Mesodermal cell (in vitro differentiated cells): ENCODE measurements at regions not wholly inside any gene's neighbourhood (a gene's known extent, or its start where the extent isn't known, plus 50 kb on each side); places are given as distances from the start of the nearest gene placed in this dataset.
A peak's percentile ranks its signal among the peaks of the same experiment; 100 is the strongest.

Source experiments
- H3K27ac ChIP-seq: 2 replicates; pipeline ENCODE4 v1.7.0; 2013; ENCODE audit warnings: mild to moderate bottlenecking, low read depth, low read length, moderate library complexity; ENCODE audit not compliant: severe bottlenecking
- H3K36me3 ChIP-seq: 2 replicates; pipeline ENCODE4 v1.7.1; 2013; ENCODE audit warnings: mild to moderate bottlenecking, low read length, moderate library complexity; ENCODE audit not compliant: control insufficient read depth, insufficient read depth
- H3K4me1 ChIP-seq: one replicate; pipeline ENCODE4 v1.7.1; 2013; ENCODE audit warnings: mild to moderate bottlenecking, low read length; ENCODE audit not compliant: insufficient read depth, control insufficient read depth, poor library complexity, severe bottlenecking
- H3K4me3 ChIP-seq: 2 replicates; pipeline ENCODE4 v1.7.0; 2013; ENCODE audit warnings: low read length, control low read depth, mild to moderate bottlenecking; ENCODE audit not compliant: insufficient read depth, poor library complexity, severe bottlenecking; ENCODE audit errors: extremely low read depth
- H3K9me3 ChIP-seq: 2 replicates; pipeline ENCODE4 v1.7.1; 2013; ENCODE audit warnings: mild to moderate bottlenecking, low read length, moderate library complexity; ENCODE audit not compliant: control insufficient read depth
- WGBS, 2 experiments: methylation state at CpG; one replicate each; pipeline ENCODE4 v1.1.5; 2013; ENCODE audit warnings: missing lambda C conversion rate in 2 of 2; ENCODE audit not compliant: insufficient coverage in 2 of 2; 5-methylcytosine and 5-hydroxymethylcytosine counted together

DNA sequence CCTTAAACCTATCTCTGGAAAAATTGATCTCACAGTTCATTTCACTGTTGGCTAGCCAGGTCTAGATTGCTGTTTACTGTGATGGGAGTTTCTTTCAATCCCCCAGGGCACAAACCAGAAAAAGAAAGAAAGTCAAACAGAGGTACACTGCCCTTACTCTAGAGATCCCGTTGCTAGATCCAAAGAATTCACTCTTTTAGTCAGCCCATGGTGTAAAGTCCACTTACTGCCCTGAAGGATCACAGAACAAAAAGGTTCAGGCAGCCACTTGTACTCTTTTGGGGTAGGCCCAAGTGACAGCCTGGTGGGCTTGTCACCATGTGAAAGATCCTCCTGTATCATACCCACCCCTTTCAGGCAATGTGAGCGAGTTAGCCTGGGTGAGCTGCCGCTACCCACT is 162.6 kb upstream of the CCDC179 start:
- H3K4me1 ChIP-seq, result no peaks in the 10 kb centered on the region
- H3K36me3 ChIP-seq, result no peaks in the 10 kb centered on the region
- H3K27ac ChIP-seq, result no peak overlapping the region
- WGBS, 2 experiments, result 100% methylated on average over 3 of the region's 3 CpGs; no CpG with 5 or more reads in 1 of the 2 experiments
- H3K4me3 ChIP-seq, result no peak overlapping the region
- no peaks in the 10 kb centered on the region for H3K9me3 ChIP-seq

- no peak overlapping the region for H3K27ac ChIP-seq
- 50% methylated on average over 1 of the region's 2 CpGs; no CpG with 5 or more reads in 1 of the 2 experiments for WGBS, 2 experiments
- no peaks in the 10 kb centered on the region for H3K36me3 ChIP-seq
- H3K4me1 ChIP-seq, result no peaks in the 10 kb centered on the region
- no peaks in the 10 kb centered on the region for H3K9me3 ChIP-seq
- no peak overlapping the region for H3K4me3 ChIP-seq
Observed at GRCh38 chr11:23023319-23023718, 163.0 kb upstream of the CCDC179 start.

- no peak overlapping the region for H3K4me3 ChIP-seq
- no peaks in the 10 kb centered on the region for H3K9me3 ChIP-seq
- H3K27ac ChIP-seq, result no peak overlapping the region
- H3K36me3 ChIP-seq, result no peaks in the 10 kb centered on the region
- 73 to 100% methylated on average over 1 to 3 of the region's 3 CpGs for WGBS, 2 experiments
- no peaks in the 10 kb centered on the region for H3K4me1 ChIP-seq
Observed at GRCh38 chr11:23041001-23041503, 180.8 kb upstream of the CCDC179 start.

DNA sequence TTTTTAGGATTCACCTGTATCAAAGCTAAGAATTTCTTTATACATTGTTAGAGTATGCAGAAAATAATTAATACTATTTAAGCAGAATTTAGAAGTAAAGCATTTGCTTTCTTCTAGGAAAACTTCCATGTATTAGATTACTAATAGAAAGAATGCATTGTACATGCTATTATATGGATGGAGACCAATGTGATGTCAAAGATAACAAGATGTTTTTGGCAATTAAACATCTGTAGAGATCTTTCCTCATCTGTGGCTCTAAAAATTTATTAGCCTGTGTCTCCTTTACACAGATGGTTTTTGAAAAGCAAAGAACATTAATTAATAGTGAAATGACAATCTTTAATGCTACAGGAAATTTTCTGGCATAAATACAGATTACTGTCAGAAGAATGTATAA is 198.4 kb upstream of the CCDC179 start:
- H3K9me3 ChIP-seq, result no peaks in the 10 kb centered on the region
- no peaks in the 10 kb centered on the region for H3K36me3 ChIP-seq
- H3K27ac ChIP-seq, result no peak overlapping the region
- no peaks in the 10 kb centered on the region for H3K4me1 ChIP-seq
- no peak overlapping the region for H3K4me3 ChIP-seq

DNA sequence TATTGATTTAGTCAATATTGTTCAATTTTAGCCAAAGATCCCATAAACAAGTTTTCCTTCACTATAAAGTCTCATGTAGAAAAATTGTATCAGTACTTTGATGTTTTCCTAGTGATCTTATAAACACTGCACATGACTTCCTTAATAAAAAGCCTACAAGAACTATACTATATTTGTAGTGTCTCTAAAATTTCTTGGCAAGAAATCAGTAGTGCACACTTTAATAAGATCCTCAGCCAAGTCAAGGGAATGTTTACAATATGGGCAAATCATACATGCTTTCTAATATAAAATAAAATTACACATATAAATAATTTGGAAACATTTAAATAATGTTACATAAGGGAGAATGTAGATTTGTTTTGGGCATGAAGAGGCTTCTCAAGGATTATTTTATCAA is 203.0 kb upstream of the CCDC179 start:
- Histone ChIP-seq H3K36me3 (no peaks in the 10 kb centered on the region), H3K27ac (no peak overlapping the region), H3K4me1 (no peaks in the 10 kb centered on the region), H3K9me3 (no peaks in the 10 kb centered on the region), H3K4me3 (no peak overlapping the region)

- no peak overlapping the region for H3K4me3 ChIP-seq
- no peak overlapping the region for H3K27ac ChIP-seq
- H3K4me1 ChIP-seq, result no peaks in the 10 kb centered on the region
- 100% methylated on average over 1 of the region's 5 CpGs; no CpG with 5 or more reads in 1 of the 2 experiments for WGBS, 2 experiments
- H3K36me3 ChIP-seq, result no peaks in the 10 kb centered on the region
- H3K9me3 ChIP-seq, result no peaks in the 10 kb centered on the region
Observed at GRCh38 chr11:23078289-23078971, 218.2 kb upstream of the CCDC179 start.

DNA sequence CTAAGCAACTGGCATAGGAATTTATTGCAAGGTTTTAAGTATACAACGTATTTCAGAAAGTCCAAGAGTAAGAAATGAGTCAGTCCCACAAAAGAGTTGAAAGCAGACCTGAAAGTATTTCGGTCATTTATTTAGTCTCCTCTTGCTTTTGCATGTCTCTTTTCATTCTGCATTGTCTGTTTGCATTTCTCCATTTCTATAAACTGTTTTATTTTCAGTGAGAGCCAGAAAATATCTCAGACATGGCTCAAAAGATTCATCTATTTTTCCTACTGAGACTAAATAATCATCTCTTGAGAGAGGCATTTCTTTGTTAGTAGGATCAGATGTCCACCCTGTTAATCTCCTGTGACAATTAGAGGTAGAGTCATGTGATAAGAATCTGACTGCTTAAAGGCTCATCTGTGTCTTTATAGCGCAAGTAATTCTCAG is 219.1 kb upstream of the CCDC179 start:
- WGBS, 2 experiments, result 94 to 100% methylated on average over 1 to 2 of the region's 3 CpGs
- no peak overlapping the region for H3K4me3 ChIP-seq
- H3K4me1 ChIP-seq, result no peaks in the 10 kb centered on the region
- H3K36me3 ChIP-seq, result no peaks in the 10 kb centered on the region
- H3K9me3 ChIP-seq, result no peaks in the 10 kb centered on the region
- peak overlapping the region; percentile 38 for H3K27ac ChIP-seq

DNA sequence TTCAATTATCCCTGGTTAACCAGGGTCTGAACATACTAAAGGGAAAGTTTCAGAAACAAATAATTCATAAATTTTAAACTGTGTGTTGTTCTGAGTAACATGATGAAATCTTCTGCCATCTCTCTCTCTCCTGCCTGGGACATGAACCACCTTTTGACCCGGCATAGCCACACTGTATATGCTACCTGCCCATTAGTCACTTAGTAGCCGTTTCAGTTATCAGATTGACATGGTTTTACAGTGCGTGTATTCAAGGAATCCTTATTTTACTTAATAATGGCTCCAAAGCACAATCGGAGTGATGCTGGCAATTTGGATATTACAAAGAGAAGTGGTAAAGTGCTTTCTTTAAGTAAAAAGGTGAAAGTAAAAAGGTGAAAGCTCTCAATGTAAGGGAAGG is 227.1 kb upstream of the CCDC179 start:
- H3K4me3 ChIP-seq, result no peak overlapping the region
- H3K9me3 ChIP-seq, result no peaks in the 10 kb centered on the region
- H3K27ac ChIP-seq, result no peak overlapping the region
- no peaks in the 10 kb centered on the region for H3K36me3 ChIP-seq
- WGBS, 2 experiments, result 82 to 100% methylated on average over 1 to 3 of the region's 4 CpGs
- no peaks in the 10 kb centered on the region for H3K4me1 ChIP-seq

DNA sequence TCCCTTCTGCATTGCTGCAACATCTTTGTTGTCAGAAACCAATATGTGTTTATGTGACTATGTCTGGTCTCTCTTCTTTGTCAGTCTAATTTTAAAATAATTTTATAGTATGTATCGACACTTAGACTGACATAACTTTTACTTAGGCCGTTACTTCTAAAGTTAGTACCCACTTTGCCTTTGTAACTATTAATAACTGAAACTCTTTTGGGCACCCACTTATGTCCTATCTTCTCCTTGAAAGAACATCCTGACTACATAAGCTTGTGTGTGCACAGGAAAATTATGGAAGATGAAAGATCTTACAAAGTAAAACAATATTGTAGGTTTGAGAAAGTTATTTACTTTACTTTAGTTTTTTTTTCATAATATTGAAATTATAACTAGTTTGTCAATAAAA is 230.4 kb upstream of the CCDC179 start:
- no CpG with 5 or more reads among the region's 2 CpGs for WGBS, 2 experiments
- Histone ChIP-seq H3K4me3 (no peak overlapping the region), H3K4me1 (no peaks in the 10 kb centered on the region), H3K36me3 (no peaks in the 10 kb centered on the region), H3K9me3 (no peaks in the 10 kb centered on the region), H3K27ac (no peak overlapping the region)

- H3K9me3 ChIP-seq, result no peaks in the 10 kb centered on the region
- WGBS, 2 experiments, result 83% methylated on average over 1 of the region's 2 CpGs; no CpG with 5 or more reads in 1 of the 2 experiments
- H3K4me1 ChIP-seq, result no peaks in the 10 kb centered on the region
- H3K4me3 ChIP-seq, result no peak overlapping the region
- no peaks in the 10 kb centered on the region for H3K36me3 ChIP-seq
- H3K27ac ChIP-seq, result no peak overlapping the region
Observed at GRCh38 chr11:23095650-23096189, 235.4 kb upstream of the CCDC179 start.

DNA sequence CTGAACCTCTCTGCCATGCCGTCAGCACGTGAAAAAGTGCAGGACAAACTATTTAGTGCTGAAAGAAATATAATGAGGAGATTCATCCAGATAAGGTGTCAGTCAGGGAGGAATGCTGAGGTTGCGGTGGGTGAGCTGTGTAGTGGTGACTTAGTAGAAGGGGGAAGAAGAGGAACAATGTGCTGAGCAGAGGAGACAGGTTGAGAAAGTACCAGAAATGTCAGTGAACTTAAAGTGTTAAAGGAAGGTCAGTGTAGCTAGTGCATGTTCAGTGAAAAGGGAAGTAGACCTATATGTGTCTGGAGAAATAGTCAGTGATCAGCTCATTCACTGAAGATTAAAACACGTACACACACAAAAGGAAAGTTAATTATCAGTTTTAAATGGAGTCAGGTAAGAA is 237.6 kb upstream of the CCDC179 start:
- 78 to 95% methylated on average over 3 of the region's 4 CpGs for WGBS, 2 experiments
- H3K27ac ChIP-seq, result no peak overlapping the region
- H3K4me3 ChIP-seq, result no peak overlapping the region
- H3K9me3 ChIP-seq, result no peaks in the 10 kb centered on the region
- H3K36me3 ChIP-seq, result no peaks in the 10 kb centered on the region
- H3K4me1 ChIP-seq, result no peaks in the 10 kb centered on the region
